Stomach (tissue), 4 donors: ENCODE measurements at regions not wholly inside any gene's neighbourhood (a gene's known extent, or its start where the extent isn't known, plus 50 kb on each side); places are given as distances from the start of the nearest gene placed in this dataset.

Experiments
- CTCF ChIP-seq, 7 experiments: fragments of 450-650 bp in 4 of 7; fragments of 200-600 bp in 3 of 7; sonication (generic) in 3 of 7; IDR thresholded peaks; one replicate each; pipeline ENCODE4 v1.5.1; 2016 to 2019; ENCODE audit warnings: antibody characterized with exemption in 7 of 7, control low read depth in 2 of 7, mild to moderate bottlenecking in 1 of 7
- EP300 ChIP-seq: sonication (generic); formaldehyde crosslinking; IDR thresholded peaks from one replicate; pipeline ENCODE4 v1.6.1; 2017; ENCODE audit warnings: antibody characterized with exemption
- POLR2A ChIP-seq, 4 donors: fragments of 450-650 bp; IDR thresholded peaks; one replicate each; pipeline ENCODE4 v1.6.1; 2016; ENCODE audit warnings: antibody characterized with exemption in 4 of 4, control low read depth in 2 of 4, mild to moderate bottlenecking in 1 of 4, moderate library complexity in 1 of 4

GRCh38 chr1:104706631-104707147 lies 957.0 kb downstream of the AMY1C start:
- TF ChIP-seq POLR2A (IDR thresholded peaks at IDR 0.05) (no peak), CTCF (IDR thresholded peaks at IDR 0.05) (no peak), EP300 (no peak)
